Fibroblast of pulmonary artery (primary cell): ENCODE measurements at regions not wholly inside any gene's neighbourhood (a gene's known extent, or its start where the extent isn't known, plus 50 kb on each side); places are given as distances from the start of the nearest gene placed in this dataset.

ENCODE experiments used
- DNase-seq: peaks from one replicate; pipeline ENCODE4 v3.0.0-alpha.2; 2010; ENCODE audit warnings: low read depth
- H3K4me3 ChIP-seq: replicated peaks from 2 replicates; pipeline ENCODE4 v1.5.1; 2011; ENCODE audit warnings: low read depth, mild to moderate bottlenecking, control low read depth, low read length, moderate library complexity
- CTCF ChIP-seq: IDR thresholded peaks from 2 replicates; pipeline ENCODE4 v1.5.1; 2011; ENCODE audit warnings: mild to moderate bottlenecking, control low read depth, low read length, inconsistent platforms; ENCODE audit errors: missing control alignments

GRCh38 chr2:5959836-5960820 lies 267.9 kb downstream of the SOX11 start:
- no peak overlapping the region for H3K4me3 ChIP-seq
- TF ChIP-seq CTCF: no peak
- no peak for DNase-seq

- no peak overlapping the region for H3K4me3 ChIP-seq
- no peak for DNase-seq
- no peak for TF ChIP-seq CTCF
Observed at GRCh38 chr2:5967506-5967905, 275.3 kb downstream of the SOX11 start.

GRCh38 chr2:5969303-5969702 lies 277.1 kb downstream of the SOX11 start:
- no peak for TF ChIP-seq CTCF
- no peak for DNase-seq
- H3K4me3 ChIP-seq: no peak overlapping the region

- no peak for TF ChIP-seq CTCF
- DNase-seq: no peak
- no peak overlapping the region for H3K4me3 ChIP-seq
Observed at GRCh38 chr2:5970347-5970746, 278.2 kb downstream of the SOX11 start.

- DNase-seq: no peak
- no peak for TF ChIP-seq CTCF
- H3K4me3 ChIP-seq: no peak overlapping the region
Observed at GRCh38 chr2:5974477-5974876, 282.3 kb downstream of the SOX11 start.

- no peak overlapping the region for H3K4me3 ChIP-seq
- DNase-seq: no peak
- TF ChIP-seq CTCF: no peak
Observed at GRCh38 chr2:5975401-5975800, 283.2 kb downstream of the SOX11 start.
